ENCODE measurements at regions not wholly inside any gene's neighbourhood (a gene's known extent, or its start where the extent isn't known, plus 50 kb on each side); places are given as distances from the start of the nearest gene placed in this dataset.

GRCh38 chr1:173122958-173123852 lies 72.5 kb upstream of the TNFSF18 start (continued):
- TF ChIP-seq TCFL5 (CRISPR knock-in tag; conservative IDR thresholded peaks at IDR 0.05): no peak
- no peak for TF ChIP-seq ZBTB9 (CRISPR knock-in tag; IDR thresholded peaks at IDR 0.05)
- no peak for TF ChIP-seq HSF4 (CRISPR knock-in tag; IDR thresholded peaks at IDR 0.05; ENCODE audit: borderline replicate concordance)
- no peak for TF ChIP-seq ZNF445 (CRISPR knock-in tag; IDR thresholded peaks at IDR 0.05; ENCODE audit: low read depth)
- TF ChIP-seq CREM (IDR thresholded peaks at IDR 0.05; ENCODE audit: low read depth): no peak
- TF ChIP-seq ZNF449 (CRISPR knock-in tag; IDR thresholded peaks at IDR 0.05): no peak
- no peak for TF ChIP-seq TEAD2 (tag; IDR thresholded peaks at IDR 0.05)
- no peak for TF ChIP-seq NR3C1 (CRISPR knock-in tag; IDR thresholded peaks at IDR 0.05)
- TF ChIP-seq ZNF280A (IDR thresholded peaks at IDR 0.05; ENCODE audit: low read depth, partially characterized antibody): no peak
- no peak for TF ChIP-seq L3MBTL2 (IDR thresholded peaks at IDR 0.05)
- no peak for TF ChIP-seq CCNT2 (IDR thresholded peaks at IDR 0.05; ENCODE audit: borderline replicate concordance, extremely low read depth, insufficient read length, low read depth, low read length)
- TF ChIP-seq NR0B1 (IDR thresholded peaks at IDR 0.05; ENCODE audit: partially characterized antibody): no peak
- no peak for TF ChIP-seq PML (IDR thresholded peaks at IDR 0.05; ENCODE audit: low read length)
- no peak for TF ChIP-seq RHOXF2B (CRISPR knock-in tag; conservative IDR thresholded peaks at IDR 0.05)
- no peak for TF ChIP-seq ZFX (CRISPR knock-in tag; IDR thresholded peaks at IDR 0.05)
- no peak for TF ChIP-seq ZNF75A (CRISPR knock-in tag; IDR thresholded peaks at IDR 0.05)
- no peak for TF ChIP-seq HDAC1 (IDR thresholded peaks at IDR 0.05)
- no peak for TF ChIP-seq ZNF699 (CRISPR knock-in tag; IDR thresholded peaks at IDR 0.05; ENCODE audit: insufficient replicate concordance)
- TF ChIP-seq CREB5 (CRISPR knock-in tag; IDR thresholded peaks at IDR 0.05): no peak
- no peak for TF ChIP-seq ZBTB26 (CRISPR knock-in tag; IDR thresholded peaks at IDR 0.05)

Measured in K562 (cell line).